GM23338 (cell line): ENCODE measurements at regions not wholly inside any gene's neighbourhood (a gene's known extent, or its start where the extent isn't known, plus 50 kb on each side); places are given as distances from the start of the nearest gene placed in this dataset.
A peak's percentile ranks its signal among the peaks of the same experiment; 100 is the strongest.

Source experiments
- ATAC-seq: fragments of 200-7000 bp; cut with Tn5 transposase; 3 replicates; pipeline ENCODE4 v1.9.1; 2020
- DNase-seq: peaks from one replicate; pipeline ENCODE4 v3.0.0-alpha.2; 2015; ENCODE audit warnings: low spot score
- H2AFZ ChIP-seq: fragments of 200-600 bp; sonication (generic); 2 replicates; pipeline ENCODE4 v1.8.0; 2016; ENCODE audit warnings: antibody characterized with exemption, mild to moderate bottlenecking, moderate library complexity
- H3F3A ChIP-seq: fragments of 200-600 bp; sonication (generic); replicated peaks from 2 replicates; pipeline ENCODE4 v1.8.0; 2017; ENCODE audit warnings: antibody characterized with exemption, mixed run types, low read depth
- H3K27ac ChIP-seq: fragments of 200-600 bp; sonication (generic); 2 replicates; pipeline ENCODE4 v1.6.1; 2016; ENCODE audit warnings: low read depth
- H3K27me3 ChIP-seq: fragments of 200-600 bp; sonication (generic); 2 replicates; pipeline ENCODE4 v1.8.0; 2016; ENCODE audit warnings: mild to moderate bottlenecking, mixed run types, moderate library complexity; ENCODE audit not compliant: insufficient read depth
- H3K36me3 ChIP-seq: fragments of 200-600 bp; sonication (generic); 2 replicates; pipeline ENCODE4 v1.8.0; 2016; ENCODE audit warnings: mild to moderate bottlenecking; ENCODE audit not compliant: insufficient read depth
- H3K4me1 ChIP-seq: fragments of 200-600 bp; sonication (generic); 2 replicates; pipeline ENCODE4 v1.8.0; 2016; ENCODE audit warnings: mild to moderate bottlenecking, moderate library complexity; ENCODE audit not compliant: insufficient read depth
- H3K4me2 ChIP-seq: fragments of 200-600 bp; sonication (generic); 2 replicates; pipeline ENCODE4 v1.7.1; 2017; ENCODE audit warnings: mixed run types
- H3K4me3 ChIP-seq: fragments of 200-600 bp; sonication (generic); 2 replicates; pipeline ENCODE4 v1.6.1; 2016; ENCODE audit warnings: mixed run types
- H3K79me2 ChIP-seq: fragments of 200-600 bp; sonication (generic); replicated peaks from 2 replicates; pipeline ENCODE4 v1.8.0; 2017; ENCODE audit warnings: mild to moderate bottlenecking; ENCODE audit not compliant: insufficient read depth
- H3K9me2 ChIP-seq: fragments of 200-600 bp; sonication (generic); 2 replicates; pipeline ENCODE4 v1.8.0; 2017; ENCODE audit not compliant: insufficient read depth
- H4K20me1 ChIP-seq: fragments of 200-600 bp; sonication (generic); replicated peaks from 2 replicates; pipeline ENCODE4 v1.8.0; 2017; ENCODE audit warnings: mild to moderate bottlenecking; ENCODE audit not compliant: insufficient read depth
- H3K27ac Mint-ChIP-seq: 2 replicates; pipeline ENCODE4 v1.8.0; 2020; ENCODE audit warnings: inconsistent platforms, mild to moderate bottlenecking, moderate library complexity, mixed read lengths
- H3K27me3 Mint-ChIP-seq: 3 replicates; pipeline ENCODE4 v1.8.0; 2022; ENCODE audit warnings: low read depth, mild to moderate bottlenecking, moderate library complexity, mixed read lengths, inconsistent platforms; ENCODE audit not compliant: insufficient read depth, poor library complexity
- H3K36me3 Mint-ChIP-seq: 3 replicates; pipeline ENCODE4 v1.8.0; 2021; ENCODE audit warnings: low read depth, mild to moderate bottlenecking, inconsistent platforms, moderate library complexity, mixed read lengths
- H3K4me1 Mint-ChIP-seq: 3 replicates; pipeline ENCODE4 v1.8.0; 2020; ENCODE audit warnings: mild to moderate bottlenecking, inconsistent platforms, mixed read lengths
- H3K4me3 Mint-ChIP-seq: 3 replicates; pipeline ENCODE4 v1.8.0; 2021; ENCODE audit warnings: moderate library complexity, mild to moderate bottlenecking, inconsistent platforms, mixed read lengths
- H3K9me3 Mint-ChIP-seq: 3 replicates; pipeline ENCODE4 v1.8.0; 2020; ENCODE audit warnings: moderate library complexity, mild to moderate bottlenecking, inconsistent platforms, mixed read lengths
- POLR2AphosphoS5 ChIP-seq: IDR thresholded peaks from 2 replicates; pipeline ENCODE4 v1.6.1; 2016; ENCODE audit warnings: antibody characterized with exemption, low read depth
- ZNF114 ChIP-seq: fragments of 250-450 bp; sonication (Bioruptor Pico); IDR thresholded peaks from 2 replicates; pipeline ENCODE4 v1.5.0; 2020; ENCODE audit warnings: mild to moderate bottlenecking, moderate library complexity
- ZNF331 ChIP-seq: fragments of 250-450 bp; sonication (Bioruptor Pico); IDR thresholded peaks from 2 replicates; pipeline ENCODE4 v1.5.0; 2020; ENCODE audit warnings: low read depth, mild to moderate bottlenecking, moderate library complexity
- TF ChIP-seq, protein P1 (sequence below): fragments of 250-450 bp; sonication (Bioruptor Pico); IDR thresholded peaks from 2 replicates; pipeline ENCODE4 v1.5.0; 2020; ENCODE audit warnings: mild to moderate bottlenecking, moderate library complexity
- TF ChIP-seq, protein P2 (sequence below): IDR thresholded peaks from 2 replicates; pipeline ENCODE4 v1.6.1; 2016; ENCODE audit warnings: antibody characterized with exemption
- TF ChIP-seq, protein P3 (sequence below): IDR thresholded peaks from one replicate; pipeline ENCODE4 v1.6.1; 2018; ENCODE audit warnings: antibody characterized with exemption; ENCODE audit not compliant: unreplicated experiment

DNA sequence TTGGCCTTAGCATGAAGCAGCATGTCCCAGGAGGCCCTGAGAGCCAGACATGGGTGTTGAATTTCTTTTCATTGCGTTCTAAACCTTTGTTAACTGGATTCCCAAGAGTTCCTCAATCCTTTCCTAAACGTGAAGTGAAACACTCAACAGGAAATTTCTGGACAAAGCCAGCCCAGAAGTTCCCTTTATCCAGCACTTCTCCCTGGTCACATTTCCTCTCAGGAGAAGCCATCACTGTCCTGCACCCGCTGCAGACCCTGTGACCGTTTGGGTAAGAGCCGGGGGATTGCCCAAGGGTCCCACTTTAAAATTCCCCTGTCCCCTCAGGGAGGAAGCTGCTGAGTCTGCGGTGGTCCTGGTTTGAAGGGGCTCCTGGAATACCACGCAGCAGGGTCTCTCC is 88.0 kb upstream of the ZPBP start:
- Histone ChIP-seq H3K9me2 (no peaks in the 10 kb centered on the region; the same call in 1 of the 2 replicates), H3K36me3 (no peaks in the 10 kb centered on the region), H3K4me2 (no peak overlapping the region), H4K20me1 (no peaks in the 10 kb centered on the region), H3K27ac (no peak overlapping the region), H3K27me3 (no peaks in the 10 kb centered on the region), H3K79me2 (no peaks in the 10 kb centered on the region), H3F3A (no peaks in the 10 kb centered on the region), H3K4me1 (0 out of 2 replicates have a peak, but pooled peaks cover 6% of the 10 kb centered on the region), H2AFZ (peak overlapping the region; percentile 86), H3K4me3 (no peak overlapping the region)
- Mint-ChIP-seq H3K27me3 (peaks cover 3% of the 10 kb centered on the region), H3K9me3 (no peaks in the 10 kb centered on the region), H3K4me3 (no peak overlapping the region), H3K27ac (no peak overlapping the region), H3K4me1 (peaks cover 7% of the 10 kb centered on the region), H3K36me3 (no peaks in the 10 kb centered on the region)
- ATAC-seq (no peak), DNase-seq (no peak)
- no peak for TF ChIP-seq POLR2AphosphoS5
- no peak for TF ChIP-seq ZNF114 (CRISPR knock-in tag)
- TF ChIP-seq, protein P1, sequence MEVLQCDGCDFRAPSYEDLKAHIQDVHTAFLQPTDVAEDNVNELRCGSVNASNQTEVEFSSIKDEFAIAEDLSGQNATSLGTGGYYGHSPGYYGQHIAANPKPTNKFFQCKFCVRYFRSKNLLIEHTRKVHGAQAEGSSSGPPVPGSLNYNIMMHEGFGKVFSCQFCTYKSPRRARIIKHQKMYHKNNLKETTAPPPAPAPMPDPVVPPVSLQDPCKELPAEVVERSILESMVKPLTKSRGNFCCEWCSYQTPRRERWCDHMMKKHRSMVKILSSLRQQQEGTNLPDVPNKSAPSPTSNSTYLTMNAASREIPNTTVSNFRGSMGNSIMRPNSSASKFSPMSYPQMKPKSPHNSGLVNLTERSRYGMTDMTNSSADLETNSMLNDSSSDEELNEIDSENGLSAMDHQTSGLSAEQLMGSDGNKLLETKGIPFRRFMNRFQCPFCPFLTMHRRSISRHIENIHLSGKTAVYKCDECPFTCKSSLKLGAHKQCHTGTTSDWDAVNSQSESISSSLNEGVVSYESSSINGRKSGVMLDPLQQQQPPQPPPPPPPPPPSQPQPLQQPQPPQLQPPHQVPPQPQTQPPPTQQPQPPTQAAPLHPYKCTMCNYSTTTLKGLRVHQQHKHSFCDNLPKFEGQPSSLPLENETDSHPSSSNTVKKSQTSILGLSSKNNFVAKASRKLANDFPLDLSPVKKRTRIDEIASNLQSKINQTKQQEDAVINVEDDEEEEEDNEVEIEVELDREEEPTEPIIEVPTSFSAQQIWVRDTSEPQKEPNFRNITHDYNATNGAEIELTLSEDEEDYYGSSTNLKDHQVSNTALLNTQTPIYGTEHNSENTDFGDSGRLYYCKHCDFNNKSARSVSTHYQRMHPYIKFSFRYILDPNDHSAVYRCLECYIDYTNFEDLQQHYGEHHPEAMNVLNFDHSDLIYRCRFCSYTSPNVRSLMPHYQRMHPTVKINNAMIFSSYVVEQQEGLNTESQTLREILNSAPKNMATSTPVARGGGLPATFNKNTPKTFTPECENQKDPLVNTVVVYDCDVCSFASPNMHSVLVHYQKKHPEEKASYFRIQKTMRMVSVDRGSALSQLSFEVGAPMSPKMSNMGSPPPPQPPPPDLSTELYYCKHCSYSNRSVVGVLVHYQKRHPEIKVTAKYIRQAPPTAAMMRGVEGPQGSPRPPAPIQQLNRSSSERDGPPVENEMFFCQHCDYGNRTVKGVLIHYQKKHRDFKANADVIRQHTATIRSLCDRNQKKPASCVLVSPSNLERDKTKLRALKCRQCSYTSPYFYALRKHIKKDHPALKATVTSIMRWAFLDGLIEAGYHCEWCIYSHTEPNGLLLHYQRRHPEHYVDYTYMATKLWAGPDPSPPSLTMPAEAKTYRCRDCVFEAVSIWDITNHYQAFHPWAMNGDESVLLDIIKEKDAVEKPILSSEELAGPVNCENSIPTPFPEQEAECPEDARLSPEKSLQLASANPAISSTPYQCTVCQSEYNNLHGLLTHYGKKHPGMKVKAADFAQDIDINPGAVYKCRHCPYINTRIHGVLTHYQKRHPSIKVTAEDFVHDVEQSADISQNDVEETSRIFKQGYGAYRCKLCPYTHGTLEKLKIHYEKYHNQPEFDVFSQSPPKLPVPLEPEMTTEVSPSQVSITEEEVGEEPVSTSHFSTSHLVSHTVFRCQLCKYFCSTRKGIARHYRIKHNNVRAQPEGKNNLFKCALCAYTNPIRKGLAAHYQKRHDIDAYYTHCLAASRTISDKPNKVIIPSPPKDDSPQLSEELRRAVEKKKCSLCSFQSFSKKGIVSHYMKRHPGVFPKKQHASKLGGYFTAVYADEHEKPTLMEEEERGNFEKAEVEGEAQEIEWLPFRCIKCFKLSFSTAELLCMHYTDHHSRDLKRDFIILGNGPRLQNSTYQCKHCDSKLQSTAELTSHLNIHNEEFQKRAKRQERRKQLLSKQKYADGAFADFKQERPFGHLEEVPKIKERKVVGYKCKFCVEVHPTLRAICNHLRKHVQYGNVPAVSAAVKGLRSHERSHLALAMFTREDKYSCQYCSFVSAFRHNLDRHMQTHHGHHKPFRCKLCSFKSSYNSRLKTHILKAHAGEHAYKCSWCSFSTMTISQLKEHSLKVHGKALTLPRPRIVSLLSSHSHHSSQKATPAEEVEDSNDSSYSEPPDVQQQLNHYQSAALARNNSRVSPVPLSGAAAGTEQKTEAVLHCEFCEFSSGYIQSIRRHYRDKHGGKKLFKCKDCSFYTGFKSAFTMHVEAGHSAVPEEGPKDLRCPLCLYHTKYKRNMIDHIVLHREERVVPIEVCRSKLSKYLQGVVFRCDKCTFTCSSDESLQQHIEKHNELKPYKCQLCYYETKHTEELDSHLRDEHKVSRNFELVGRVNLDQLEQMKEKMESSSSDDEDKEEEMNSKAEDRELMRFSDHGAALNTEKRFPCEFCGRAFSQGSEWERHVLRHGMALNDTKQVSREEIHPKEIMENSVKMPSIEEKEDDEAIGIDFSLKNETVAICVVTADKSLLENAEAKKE (CRISPR knock-in tag) = no peak
- TF ChIP-seq, protein P2, sequence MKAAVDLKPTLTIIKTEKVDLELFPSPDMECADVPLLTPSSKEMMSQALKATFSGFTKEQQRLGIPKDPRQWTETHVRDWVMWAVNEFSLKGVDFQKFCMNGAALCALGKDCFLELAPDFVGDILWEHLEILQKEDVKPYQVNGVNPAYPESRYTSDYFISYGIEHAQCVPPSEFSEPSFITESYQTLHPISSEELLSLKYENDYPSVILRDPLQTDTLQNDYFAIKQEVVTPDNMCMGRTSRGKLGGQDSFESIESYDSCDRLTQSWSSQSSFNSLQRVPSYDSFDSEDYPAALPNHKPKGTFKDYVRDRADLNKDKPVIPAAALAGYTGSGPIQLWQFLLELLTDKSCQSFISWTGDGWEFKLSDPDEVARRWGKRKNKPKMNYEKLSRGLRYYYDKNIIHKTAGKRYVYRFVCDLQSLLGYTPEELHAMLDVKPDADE = no peak
- no peak for TF ChIP-seq ZNF331 (CRISPR knock-in tag)
- TF ChIP-seq, protein P3, sequence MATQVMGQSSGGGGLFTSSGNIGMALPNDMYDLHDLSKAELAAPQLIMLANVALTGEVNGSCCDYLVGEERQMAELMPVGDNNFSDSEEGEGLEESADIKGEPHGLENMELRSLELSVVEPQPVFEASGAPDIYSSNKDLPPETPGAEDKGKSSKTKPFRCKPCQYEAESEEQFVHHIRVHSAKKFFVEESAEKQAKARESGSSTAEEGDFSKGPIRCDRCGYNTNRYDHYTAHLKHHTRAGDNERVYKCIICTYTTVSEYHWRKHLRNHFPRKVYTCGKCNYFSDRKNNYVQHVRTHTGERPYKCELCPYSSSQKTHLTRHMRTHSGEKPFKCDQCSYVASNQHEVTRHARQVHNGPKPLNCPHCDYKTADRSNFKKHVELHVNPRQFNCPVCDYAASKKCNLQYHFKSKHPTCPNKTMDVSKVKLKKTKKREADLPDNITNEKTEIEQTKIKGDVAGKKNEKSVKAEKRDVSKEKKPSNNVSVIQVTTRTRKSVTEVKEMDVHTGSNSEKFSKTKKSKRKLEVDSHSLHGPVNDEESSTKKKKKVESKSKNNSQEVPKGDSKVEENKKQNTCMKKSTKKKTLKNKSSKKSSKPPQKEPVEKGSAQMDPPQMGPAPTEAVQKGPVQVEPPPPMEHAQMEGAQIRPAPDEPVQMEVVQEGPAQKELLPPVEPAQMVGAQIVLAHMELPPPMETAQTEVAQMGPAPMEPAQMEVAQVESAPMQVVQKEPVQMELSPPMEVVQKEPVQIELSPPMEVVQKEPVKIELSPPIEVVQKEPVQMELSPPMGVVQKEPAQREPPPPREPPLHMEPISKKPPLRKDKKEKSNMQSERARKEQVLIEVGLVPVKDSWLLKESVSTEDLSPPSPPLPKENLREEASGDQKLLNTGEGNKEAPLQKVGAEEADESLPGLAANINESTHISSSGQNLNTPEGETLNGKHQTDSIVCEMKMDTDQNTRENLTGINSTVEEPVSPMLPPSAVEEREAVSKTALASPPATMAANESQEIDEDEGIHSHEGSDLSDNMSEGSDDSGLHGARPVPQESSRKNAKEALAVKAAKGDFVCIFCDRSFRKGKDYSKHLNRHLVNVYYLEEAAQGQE = no peak
